ENCODE measurements at regions not wholly inside any gene's neighbourhood (a gene's known extent, or its start where the extent isn't known, plus 50 kb on each side); places are given as distances from the start of the nearest gene placed in this dataset.
"Not testable (repeated sequence)": the region's sequence is repeated elsewhere in the genome, so short reads cannot be mapped to it uniquely, and the experiment has no call there.

DNA sequence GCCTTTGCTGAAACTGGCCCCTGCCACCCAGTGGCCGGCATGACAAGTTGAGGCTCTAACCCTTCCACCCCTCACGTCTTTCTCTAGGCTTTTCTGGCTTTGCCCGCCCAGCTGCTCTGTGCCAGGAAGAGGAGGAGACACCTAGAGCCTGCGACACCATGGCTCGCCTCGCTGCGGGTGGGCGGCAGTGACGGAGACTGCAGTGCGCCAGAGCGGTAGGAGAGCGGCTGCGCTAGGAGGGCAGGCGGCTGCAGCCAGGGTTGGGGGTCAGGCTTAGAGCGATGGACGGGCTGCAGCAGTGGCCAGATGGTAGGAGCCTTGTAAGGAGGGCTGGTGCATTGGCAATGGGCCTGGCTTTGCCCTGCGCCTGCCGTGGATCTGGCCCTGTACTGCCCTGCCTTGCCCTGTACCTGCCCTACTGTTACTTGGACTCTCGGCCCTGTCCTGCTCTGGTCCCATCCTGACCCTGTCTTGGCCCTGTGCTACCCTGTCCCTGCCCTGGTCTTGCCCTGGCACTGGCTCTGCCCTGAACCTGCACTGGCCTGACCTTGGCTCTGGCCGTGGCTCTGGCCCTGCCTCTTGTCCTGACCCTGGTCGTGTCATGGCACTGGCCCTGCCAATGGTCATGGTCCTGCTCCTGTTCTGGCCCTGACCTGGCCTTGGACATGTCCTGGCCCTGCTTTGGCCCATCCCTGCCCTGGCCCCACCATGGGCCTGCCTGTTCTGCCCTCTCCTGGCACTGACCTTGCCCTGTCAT is 330.7 kb upstream of the PLGLB1 start:
- TF ChIP-seq, protein P1, sequence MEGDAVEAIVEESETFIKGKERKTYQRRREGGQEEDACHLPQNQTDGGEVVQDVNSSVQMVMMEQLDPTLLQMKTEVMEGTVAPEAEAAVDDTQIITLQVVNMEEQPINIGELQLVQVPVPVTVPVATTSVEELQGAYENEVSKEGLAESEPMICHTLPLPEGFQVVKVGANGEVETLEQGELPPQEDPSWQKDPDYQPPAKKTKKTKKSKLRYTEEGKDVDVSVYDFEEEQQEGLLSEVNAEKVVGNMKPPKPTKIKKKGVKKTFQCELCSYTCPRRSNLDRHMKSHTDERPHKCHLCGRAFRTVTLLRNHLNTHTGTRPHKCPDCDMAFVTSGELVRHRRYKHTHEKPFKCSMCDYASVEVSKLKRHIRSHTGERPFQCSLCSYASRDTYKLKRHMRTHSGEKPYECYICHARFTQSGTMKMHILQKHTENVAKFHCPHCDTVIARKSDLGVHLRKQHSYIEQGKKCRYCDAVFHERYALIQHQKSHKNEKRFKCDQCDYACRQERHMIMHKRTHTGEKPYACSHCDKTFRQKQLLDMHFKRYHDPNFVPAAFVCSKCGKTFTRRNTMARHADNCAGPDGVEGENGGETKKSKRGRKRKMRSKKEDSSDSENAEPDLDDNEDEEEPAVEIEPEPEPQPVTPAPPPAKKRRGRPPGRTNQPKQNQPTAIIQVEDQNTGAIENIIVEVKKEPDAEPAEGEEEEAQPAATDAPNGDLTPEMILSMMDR (IDR thresholded peaks at IDR 0.05; ENCODE audit: low read length): not testable (repeated sequence)
- TF ChIP-seq EZH2 (IDR thresholded peaks at IDR 0.05; ENCODE audit: borderline replicate concordance, low read length): not testable (repeated sequence)
